HCT116 (cell line): ENCODE measurements at regions not wholly inside any gene's neighbourhood (a gene's known extent, or its start where the extent isn't known, plus 50 kb on each side); places are given as distances from the start of the nearest gene placed in this dataset.

ENCODE experiments used
- ATAC-seq: fragments of 200-7000 bp; cut with Tn5 transposase; 2 replicates; pipeline ENCODE4 v1.9.1; 2020; ENCODE audit warnings: mild to moderate bottlenecking, moderate library complexity
- BruUV-seq: library from RNA; stranded (reverse); fragments of 400-500 nt; replicated peaks from 2 replicates; lab custom pipeline; 2021; lab: Mats Ljungman, UMichigan
- CTCF ChIA-PET: fragments of 300-600 bp; sonication (Branson Sonifier 250); formaldehyde crosslinking; loops from one replicate; lab custom pipeline; 2021; ENCODE audit warnings: antibody characterized with exemption; lab: Charles Lee
- POLR2A ChIA-PET: fragments of 300-600, 350-600 bp; sonication (Branson Sonifier 250); formaldehyde crosslinking; loops from one replicate; lab custom pipeline; 2021; ENCODE audit warnings: antibody characterized with exemption; lab: Charles Lee
- RAD21 ChIA-PET, 2 experiments: fragments of 300-600 bp; sonication (Branson Sonifier 250); formaldehyde crosslinking; loops; one replicate each; lab custom pipeline; 2023; ENCODE audit warnings: low total read pairs in 2 of 2; ENCODE audit not compliant: uncharacterized antibody in 2 of 2, unreplicated experiment in 2 of 2, low non-redundant PET in 1 of 2; lab: Charles Lee
- DNase-seq: peaks from one replicate; pipeline ENCODE4 v3.0.0-alpha.2; 2010; ENCODE audit warnings: low read depth, low spot score
- H2AFZ ChIP-seq: fragments of 200-600 bp; shearing (Covaris generic), sonication (generic); 2 replicates; pipeline ENCODE4 v1.6.1; 2017; ENCODE audit warnings: low read depth, mixed run types, mixed read lengths, antibody characterized with exemption, low read length; ENCODE audit not compliant: poor library complexity, severe bottlenecking
- H3K27ac ChIP-seq: 2 replicates; pipeline ENCODE4 v1.5.1; 2012; ENCODE audit warnings: low read depth, low read length
- H3K27me3 ChIP-seq: fragments of 200-600 bp; sonication (generic); 2 replicates; pipeline ENCODE4 v1.6.1; 2016; ENCODE audit warnings: mixed run types, low read length, mixed read lengths; ENCODE audit not compliant: insufficient read depth
- H3K36me3 ChIP-seq, 2 experiments: fragments of 200-500 bp in 1 of 2; fragments of 200-600 bp in 1 of 2; sonication (Bioruptor generic) in 1 of 2; sonication (generic) in 1 of 2; 2 replicates each; pipeline versions ENCODE4 v1.5.1 to v1.6.1; 2014 to 2016; ENCODE audit warnings: low read length in 2 of 2, inconsistent platforms in 1 of 2, mixed read lengths in 1 of 2, mixed run types in 1 of 2; ENCODE audit not compliant: insufficient read depth in 2 of 2, control insufficient read depth in 1 of 2
- H3K4me1 ChIP-seq, 2 experiments: fragments of 200-600 bp in 1 of 2; sonication (generic) in 1 of 2; 2 replicates each; pipeline versions ENCODE4 v1.5.1 to v1.6.1; 2012 to 2017; ENCODE audit warnings: low read length in 2 of 2, inconsistent platforms in 1 of 2, mild to moderate bottlenecking in 1 of 2, mixed read lengths in 1 of 2, mixed run types in 1 of 2, moderate library complexity in 1 of 2; ENCODE audit not compliant: insufficient read depth in 2 of 2, control insufficient read depth in 1 of 2
- H3K4me2 ChIP-seq: fragments of 200-600 bp; sonication (generic); 2 replicates; pipeline ENCODE4 v1.6.1; 2017; ENCODE audit warnings: mixed run types, low read length, mixed read lengths
- H3K4me3 ChIP-seq, 2 experiments: fragments of 200-600 bp in 1 of 2; sonication (generic) in 1 of 2; replicated peaks in 1 of 2; 2 replicates each; pipeline ENCODE4 v1.5.1; 2011 to 2016; ENCODE audit warnings: low read length in 2 of 2, control low read depth in 1 of 2, low read depth in 1 of 2, mild to moderate bottlenecking in 1 of 2, mixed read lengths in 1 of 2, mixed run types in 1 of 2
- H3K79me2 ChIP-seq: fragments of 200-600 bp; sonication (generic); 2 replicates; pipeline ENCODE4 v1.6.1; 2017; ENCODE audit warnings: mild to moderate bottlenecking, mixed run types, low read length, moderate library complexity, mixed read lengths; ENCODE audit not compliant: insufficient read depth
- H3K9ac ChIP-seq: fragments of 200-600 bp; sonication (generic); 2 replicates; pipeline ENCODE4 v1.6.1; 2016; ENCODE audit warnings: low read length, mixed read lengths
- H3K9me2 ChIP-seq: fragments of 200-600 bp; sonication (generic), shearing (Covaris generic); 2 replicates; pipeline ENCODE4 v1.6.1; 2017; ENCODE audit warnings: mixed run types, mild to moderate bottlenecking, moderate library complexity; ENCODE audit not compliant: insufficient read depth
- H3K9me3 ChIP-seq, 2 experiments: fragments of 200-500 bp in 1 of 2; fragments of 200-600 bp in 1 of 2; sonication (Bioruptor generic) in 1 of 2; sonication (generic) in 1 of 2; 2 replicates each; pipeline ENCODE4 v1.6.1; 2014 to 2017; ENCODE audit warnings: low read length in 2 of 2, mixed read lengths in 2 of 2, inconsistent platforms in 1 of 2, low read depth in 1 of 2, mild to moderate bottlenecking in 1 of 2, mixed run types in 1 of 2, moderate library complexity in 1 of 2; ENCODE audit not compliant: control insufficient read depth in 1 of 2, insufficient read depth in 1 of 2
- H4K20me1 ChIP-seq: fragments of 200-600 bp; sonication (generic), shearing (Covaris generic); 2 replicates; pipeline ENCODE4 v1.6.1; 2017; ENCODE audit warnings: mixed run types, mild to moderate bottlenecking, moderate library complexity; ENCODE audit not compliant: insufficient read depth
- ATF3 ChIP-seq: IDR thresholded peaks from 2 replicates; pipeline ENCODE4 v1.6.1; 2012
- CEBPB ChIP-seq: IDR thresholded peaks from 2 replicates; pipeline ENCODE4 v1.6.1; 2012; ENCODE audit warnings: low read depth
- CTCF ChIP-seq, 3 experiments: fragments of 200-600 bp in 1 of 3; sonication (generic) in 1 of 3; IDR thresholded peaks in 2 of 3; conservative IDR thresholded peaks in 1 of 3; 2 replicates each; pipeline ENCODE4 v1.5.1; 2012 to 2017; ENCODE audit warnings: low read depth in 2 of 3, low read length in 2 of 3, antibody characterized with exemption in 1 of 3, borderline replicate concordance in 1 of 3, control low read depth in 1 of 3, mild to moderate bottlenecking in 1 of 3, mixed read lengths in 1 of 3, mixed run types in 1 of 3, moderate library complexity in 1 of 3; ENCODE audit not compliant: insufficient read depth in 1 of 3
- EGR1 ChIP-seq: IDR thresholded peaks from 2 replicates; pipeline ENCODE4 v1.6.1; 2012; ENCODE audit warnings: low read depth
- POLR2AphosphoS5 ChIP-seq: IDR thresholded peaks from 2 replicates; pipeline ENCODE4 v1.6.1; 2011; ENCODE audit warnings: mild to moderate bottlenecking, low read depth, low read length, moderate library complexity
- RAD21 ChIP-seq: IDR thresholded peaks from 2 replicates; pipeline ENCODE4 v1.6.1; 2012; ENCODE audit warnings: low read depth, mild to moderate bottlenecking
- SIN3A ChIP-seq: IDR thresholded peaks from 2 replicates; pipeline ENCODE4 v1.6.1; 2012; ENCODE audit warnings: low read depth
- SP1 ChIP-seq: IDR thresholded peaks from 2 replicates; pipeline ENCODE4 v1.6.1; 2012; ENCODE audit warnings: low read depth
- ZNF274 ChIP-seq: fragments of 200-500 bp; sonication (Bioruptor generic); IDR thresholded peaks from 2 replicates; pipeline ENCODE4 v1.6.1; 2014; ENCODE audit warnings: mild to moderate bottlenecking, low read depth, low read length, inconsistent platforms
- intact Hi-C: fragments of 100-400 bp; cut with micrococcal nuclease; formaldehyde crosslinking; loops from 2 replicates; pipeline ENCODE4 v1.10.0; 2022

- Histone ChIP-seq H3K4me3 (no peak overlapping the region), H3K36me3 (no peaks in the 10 kb centered on the region), H3K9ac (no peak overlapping the region), H3K9me2 (no peaks in the 10 kb centered on the region), H4K20me1 (no peaks in the 10 kb centered on the region), H2AFZ (no peak overlapping the region), H3K27me3 (peaks cover 16% of the 10 kb centered on the region; the same call in 1 of the 2 replicates), H3K27ac (no peak overlapping the region), H3K9me3 (no peaks in the 10 kb centered on the region), H3K79me2 (no peaks in the 10 kb centered on the region), H3K4me1 (peaks cover 0 to 8% of the 10 kb centered on the region in 2 experiments; a peak in 2 of 4 replicates), H3K4me2 (no peak overlapping the region)
- ChIA-PET CTCF (interaction anchor here (2.1 to 6.5 kb wide), 2 partner anchors 122 to 194 kb away, joined by 8 to 82 read pairs; no protein-coding TSS in a partner anchor), POLR2A (no interaction called here), RAD21 (no interaction called here)
- ATAC-seq (no peak), DNase-seq (no peak)
- intact Hi-C loops: loop anchor here (5.0 to 10.0 kb wide), 4 partner anchors 198 to 1018 kb away; no protein-coding TSS in a partner anchor
- TF ChIP-seq POLR2AphosphoS5 (no peak), ZNF274 (no peak), CEBPB (no peak), RAD21 (no peak)
- no TSS peak for BruUV-seq
These were observed 163.6 kb upstream of the UMPS start for GRCh38 chr3:124566701-124567100.

GRCh38 chr3:124567179-124567578 is 163.1 kb upstream of the UMPS start:
- intact Hi-C loops: loop anchor here (5.0 to 10.0 kb wide), 4 partner anchors 198 to 1018 kb away; no protein-coding TSS in a partner anchor
- H3K9me2 ChIP-seq: no peaks in the 10 kb centered on the region
- no peaks in the 10 kb centered on the region for H4K20me1 ChIP-seq
- no peaks in the 10 kb centered on the region for H3K36me3 ChIP-seq
- ATAC-seq (no peak), DNase-seq (no peak)
- no TSS peak for BruUV-seq
- no peak overlapping the region for H3K4me2 ChIP-seq
- no peak overlapping the region for H2AFZ ChIP-seq
- CTCF ChIA-PET: interaction anchor here (6.5 kb wide), 1 partner anchor 121 kb away, joined by 82 read pairs; no protein-coding TSS in a partner anchor
- POLR2A ChIA-PET: no interaction called here
- no peak overlapping the region for H3K9ac ChIP-seq
- no peak for TF ChIP-seq SP1
- no peak for TF ChIP-seq ZNF274
- TF ChIP-seq CTCF (IDR thresholded peaks at IDR 0.05 in 2 of 3, conservative IDR thresholded peaks at IDR 0.05 in 1 of 3; ENCODE audit: borderline replicate concordance in 1 of 3, insufficient read depth in 1 of 3, low read depth in 2 of 3, low read length in 2 of 3): no peak
- no peak for TF ChIP-seq EGR1
- no peak for TF ChIP-seq SIN3A
- no peak for TF ChIP-seq ATF3
- no peak overlapping the region for H3K27ac ChIP-seq
- peaks cover 12% of the 10 kb centered on the region; the same call in 1 of the 2 replicates for H3K27me3 ChIP-seq
- H3K4me3 ChIP-seq: no peak overlapping the region
- no peaks in the 10 kb centered on the region for H3K9me3 ChIP-seq
- no peaks in the 10 kb centered on the region for H3K79me2 ChIP-seq
- RAD21 ChIA-PET: no interaction called here
- peaks cover 0 to 8% of the 10 kb centered on the region in 2 experiments; a peak in 2 of 4 replicates for H3K4me1 ChIP-seq
